Astrocyte of the hippocampus (primary cell): ENCODE measurements at regions not wholly inside any gene's neighbourhood (a gene's known extent, or its start where the extent isn't known, plus 50 kb on each side); places are given as distances from the start of the nearest gene placed in this dataset.
A peak's percentile ranks its signal among the peaks of the same experiment; 100 is the strongest.

ENCODE experiments used
- DNase-seq: peaks from one replicate; pipeline ENCODE4 v3.0.0; 2011; ENCODE audit warnings: low read depth, low spot score

GRCh38 chr2:120455390-120455789, 109.5 kb downstream of the INHBB start:
- DNase-seq, result no peak

- no peak for DNase-seq
Measured at GRCh38 chr2:120456867-120457266, 110.9 kb downstream of the INHBB start.

- no peak for DNase-seq
Measured at GRCh38 chr2:120460511-120460910, 114.6 kb downstream of the INHBB start.

- DNase-seq, result no peak
Measured at GRCh38 chr2:120461092-120461491, 115.2 kb downstream of the INHBB start.

- DNase-seq, result no peak
Measured at GRCh38 chr2:120461546-120462537, 115.9 kb downstream of the INHBB start.

- no peak for DNase-seq
Measured at GRCh38 chr2:120463527-120463926, 117.6 kb downstream of the INHBB start.

- DNase-seq, result no peak
Measured at GRCh38 chr2:120463996-120464395, 118.1 kb downstream of the INHBB start.

- no peak for DNase-seq
Measured at GRCh38 chr2:120464448-120464931, 118.6 kb downstream of the INHBB start.

- DNase-seq, result no peak
Measured at GRCh38 chr2:120465012-120465700, 119.2 kb downstream of the INHBB start.

GRCh38 chr2:120465701-120465988, 119.7 kb downstream of the INHBB start:
- DNase-seq, result no peak

- no peak for DNase-seq
Measured at GRCh38 chr2:120465989-120466703, 120.2 kb downstream of the INHBB start.

- DNase-seq, result no peak
Measured at GRCh38 chr2:120466704-120467054, 120.7 kb downstream of the INHBB start.

GRCh38 chr2:120468136-120468535, 122.2 kb downstream of the INHBB start:
- DNase-seq, result no peak

GRCh38 chr2:120469426-120469825, 123.5 kb downstream of the INHBB start:
- no peak for DNase-seq

GRCh38 chr2:120470041-120470965, 124.4 kb downstream of the INHBB start:
- peak; percentile 90 for DNase-seq

GRCh38 chr2:120471166-120471565, 125.2 kb downstream of the INHBB start:
- DNase-seq, result no peak

GRCh38 chr2:120472031-120472430, 126.1 kb downstream of the INHBB start:
- no peak for DNase-seq

- no peak for DNase-seq
Measured at GRCh38 chr2:120472891-120473309, 127.0 kb downstream of the INHBB start.

- no peak for DNase-seq
Measured at GRCh38 chr2:120473522-120474271, 127.8 kb downstream of the INHBB start.

- DNase-seq, result no peak
Measured at GRCh38 chr2:120474486-120474885, 128.6 kb downstream of the INHBB start.
